Naive B cell (primary cell): ENCODE measurements at regions not wholly inside any gene's neighbourhood (a gene's known extent, or its start where the extent isn't known, plus 50 kb on each side); places are given as distances from the start of the nearest gene placed in this dataset.
A peak's percentile ranks its signal among the peaks of the same experiment; 100 is the strongest.

Experiments used
- ATAC-seq, 2 donors: fragments of 150-1000 bp; cut with Tn5 transposase; 2 replicates each; pipeline ENCODE4 v1.10.0; 2021; ENCODE audit warnings: low read depth in 2 of 2, mild to moderate bottlenecking in 2 of 2, moderate library complexity in 2 of 2
- DNase-seq: peaks from one replicate; pipeline ENCODE4 v3.0.0; 2022
- H3K27ac Mint-ChIP-seq, 6 donors: one replicate each; pipeline ENCODE4 v1.8.0; 2020 to 2022; ENCODE audit warnings: mild to moderate bottlenecking in 6 of 6, mixed read lengths in 6 of 6, moderate library complexity in 5 of 6, inconsistent platforms in 2 of 6
- H3K27me3 Mint-ChIP-seq, 3 donors: one replicate each; pipeline ENCODE4 v1.8.0; 2021 to 2022; ENCODE audit warnings: mixed read lengths in 3 of 3, mild to moderate bottlenecking in 1 of 3
- H3K36me3 Mint-ChIP-seq, 2 donors: one replicate each; pipeline ENCODE4 v1.8.0; 2020 to 2022; ENCODE audit warnings: mixed read lengths in 2 of 2, inconsistent platforms in 1 of 2, mild to moderate bottlenecking in 1 of 2
- H3K4me1 Mint-ChIP-seq, 3 donors: one replicate each; pipeline ENCODE4 v1.8.0; 2020 to 2022; ENCODE audit warnings: mixed read lengths in 3 of 3, inconsistent platforms in 1 of 3, mild to moderate bottlenecking in 1 of 3, moderate library complexity in 1 of 3
- H3K4me3 Mint-ChIP-seq, 8 donors: one replicate each; pipeline ENCODE4 v1.8.0; 2020 to 2022; ENCODE audit warnings: mild to moderate bottlenecking in 8 of 8, mixed read lengths in 8 of 8, moderate library complexity in 8 of 8, inconsistent platforms in 2 of 8
- H3K9me3 Mint-ChIP-seq, 7 donors: one replicate each; pipeline ENCODE4 v1.8.0; 2020 to 2022; ENCODE audit warnings: mixed read lengths in 7 of 7, mild to moderate bottlenecking in 5 of 7, inconsistent platforms in 2 of 7, moderate library complexity in 1 of 7

DNA sequence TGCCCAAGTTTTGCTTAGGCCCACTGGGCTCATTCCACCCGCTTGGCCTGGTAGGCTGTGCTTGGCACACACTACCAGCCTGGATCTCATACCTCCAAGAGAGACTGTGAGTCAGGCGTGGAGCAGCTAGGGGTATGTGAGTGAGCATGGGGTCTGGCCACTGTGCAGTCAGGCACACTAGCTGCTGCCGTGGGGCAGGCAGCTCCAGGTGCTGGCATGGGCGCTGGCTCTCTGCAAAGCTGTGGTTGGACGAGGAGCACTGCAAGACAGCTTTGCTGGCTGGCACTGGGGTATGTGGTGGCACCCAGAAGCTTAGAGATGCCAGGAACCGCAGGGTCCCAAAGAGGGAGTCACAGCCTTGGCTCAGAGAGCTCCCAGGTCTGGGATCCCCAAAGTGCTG is 377.8 kb downstream of the KCTD8 start:
- no peak for ATAC-seq
- H3K9me3 Mint-ChIP-seq, result peaks cover 0 to 6% (median 0%) of the 10 kb centered on the region in 7 donors
- H3K27ac Mint-ChIP-seq, result no peak overlapping the region
- H3K4me3 Mint-ChIP-seq, result no peak overlapping the region
- no peaks in the 10 kb centered on the region for H3K27me3 Mint-ChIP-seq
- H3K36me3 Mint-ChIP-seq, result no peaks in the 10 kb centered on the region
- DNase-seq, result no peak
- no peaks in the 10 kb centered on the region for H3K4me1 Mint-ChIP-seq

DNA sequence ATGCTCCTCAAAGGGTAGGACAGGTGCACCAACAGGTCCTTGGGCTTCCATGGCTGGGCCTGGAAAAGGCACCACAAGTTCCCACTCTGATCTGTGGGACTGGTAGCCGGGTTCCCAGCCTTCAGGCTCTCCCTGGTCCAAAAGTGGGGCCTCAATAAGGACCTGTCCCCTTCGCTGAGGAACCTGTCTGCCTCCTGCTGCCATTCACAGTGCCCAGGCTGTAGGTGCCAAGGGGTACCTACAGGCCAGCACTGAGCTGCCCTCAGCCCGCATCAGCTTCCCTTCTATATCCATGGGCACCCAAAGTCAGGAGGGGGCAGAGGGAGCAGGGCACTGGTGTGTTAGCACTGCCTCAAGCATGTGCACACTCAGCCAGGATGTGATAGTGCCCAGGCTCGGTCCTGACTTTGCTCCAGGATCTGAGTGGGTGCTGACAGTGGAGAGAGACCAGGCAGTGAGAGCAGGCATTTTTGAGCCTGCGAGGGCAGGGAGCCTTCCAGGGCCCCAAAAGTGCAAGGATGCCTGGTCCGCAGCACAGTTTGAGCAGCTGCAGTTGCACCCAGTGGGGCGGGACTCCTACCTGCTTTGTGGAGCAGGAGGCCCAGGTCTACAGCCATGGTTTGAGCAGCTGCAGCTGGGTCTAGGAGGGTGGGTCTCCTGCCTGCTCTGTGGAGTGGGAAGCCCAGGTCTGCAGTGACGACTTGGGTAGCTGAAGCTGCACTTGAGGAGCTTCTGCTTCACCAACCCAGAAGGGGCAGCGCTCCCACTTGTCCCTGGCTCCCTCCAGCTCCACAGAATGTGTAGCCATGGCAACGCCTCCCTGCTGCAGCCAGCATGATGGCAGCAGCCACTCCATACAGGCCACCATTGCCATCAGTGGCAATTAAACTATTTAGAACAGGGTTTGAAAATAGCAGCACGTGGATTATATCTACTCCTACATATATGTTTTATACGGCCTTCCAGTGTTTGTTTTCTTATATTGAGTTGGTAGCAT is 376.4 kb downstream of the KCTD8 start:
- ATAC-seq (no peak), DNase-seq (no peak)
- no peaks in the 10 kb centered on the region for H3K4me1 Mint-ChIP-seq
- H3K4me3 Mint-ChIP-seq, result no peak overlapping the region
- H3K36me3 Mint-ChIP-seq, result no peaks in the 10 kb centered on the region
- peak overlapping the region in 1 of 6 donors; percentile 29 for H3K27ac Mint-ChIP-seq
- H3K27me3 Mint-ChIP-seq, result no peaks in the 10 kb centered on the region
- H3K9me3 Mint-ChIP-seq, result peaks cover 0 to 6% (median 0%) of the 10 kb centered on the region in 7 donors

DNA sequence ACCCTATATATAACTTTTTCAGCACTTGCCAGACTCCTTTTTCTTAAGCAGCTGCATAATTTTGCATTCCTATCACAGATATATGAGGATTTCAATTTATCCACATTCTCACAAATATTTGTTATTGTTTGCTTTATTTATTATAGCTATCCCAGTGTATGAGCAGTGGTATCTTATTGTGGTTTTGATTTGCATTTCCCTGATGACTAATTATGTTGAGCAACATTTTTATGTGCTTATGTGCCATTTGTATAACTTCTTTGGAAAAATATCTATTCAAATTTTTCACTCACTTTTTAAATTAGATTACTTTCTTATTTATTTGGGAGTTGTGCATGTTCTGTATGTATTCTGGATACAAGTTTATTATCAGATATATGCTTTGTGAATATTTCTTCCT is 361.9 kb downstream of the KCTD8 start:
- peaks cover 0 to 3% (median 0%) of the 10 kb centered on the region in 7 donors for H3K9me3 Mint-ChIP-seq
- H3K4me1 Mint-ChIP-seq, result no peaks in the 10 kb centered on the region
- DNase-seq (no peak), ATAC-seq (no peak)
- no peak overlapping the region for H3K27ac Mint-ChIP-seq
- H3K4me3 Mint-ChIP-seq, result no peak overlapping the region
- H3K27me3 Mint-ChIP-seq, result no peaks in the 10 kb centered on the region
- no peaks in the 10 kb centered on the region for H3K36me3 Mint-ChIP-seq

DNA sequence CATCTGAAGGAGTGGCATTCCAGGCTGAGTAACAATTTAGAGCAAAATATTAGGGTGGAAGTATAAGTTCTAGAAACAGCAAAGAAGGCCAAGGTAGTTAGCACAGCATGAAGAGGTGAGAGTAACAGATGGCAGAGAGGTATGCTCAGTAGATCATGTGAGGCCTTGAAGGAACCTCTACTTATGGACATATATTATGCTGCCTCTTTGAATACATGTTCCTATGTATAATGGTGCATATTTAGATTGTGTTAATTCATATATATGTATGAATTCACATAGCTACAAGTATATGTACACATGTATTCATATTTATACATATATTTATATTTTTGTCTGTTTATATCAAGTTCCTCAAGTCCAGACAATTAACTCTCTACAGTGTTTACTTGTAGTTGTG is 355.2 kb downstream of the KCTD8 start:
- DNase-seq, result no peak
- Mint-ChIP-seq H3K27me3 (no peaks in the 10 kb centered on the region), H3K4me1 (no peaks in the 10 kb centered on the region), H3K9me3 (no peaks in the 10 kb centered on the region), H3K4me3 (no peak overlapping the region), H3K27ac (no peak overlapping the region), H3K36me3 (no peaks in the 10 kb centered on the region)
- no peak for ATAC-seq

DNA sequence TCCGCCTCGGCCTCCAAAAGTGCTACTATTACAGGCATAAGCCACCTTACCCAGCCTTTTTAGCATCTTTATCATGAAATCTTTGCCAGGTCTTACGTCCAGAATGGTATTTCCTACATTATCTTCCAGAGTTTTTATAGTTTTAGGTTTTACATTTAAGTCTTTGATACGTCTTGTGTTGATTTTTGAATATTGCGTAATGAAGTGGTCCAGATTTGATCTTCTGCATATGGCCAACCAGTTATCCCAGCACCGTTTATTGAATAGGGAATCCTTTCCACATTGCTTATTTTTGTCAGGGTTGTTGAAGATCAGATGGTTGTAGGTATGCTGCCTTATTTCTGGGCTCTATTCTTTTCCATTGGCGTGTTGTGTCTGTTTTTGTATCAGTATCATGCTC is 349.6 kb downstream of the KCTD8 start:
- Mint-ChIP-seq H3K27me3 (no peaks in the 10 kb centered on the region), H3K4me3 (no peak overlapping the region), H3K27ac (no peak overlapping the region), H3K9me3 (peaks cover 0 to 9% (median 6%) of the 10 kb centered on the region in 7 donors), H3K36me3 (no peaks in the 10 kb centered on the region), H3K4me1 (no peaks in the 10 kb centered on the region)
- ATAC-seq, result no peak
- no peak for DNase-seq

DNA sequence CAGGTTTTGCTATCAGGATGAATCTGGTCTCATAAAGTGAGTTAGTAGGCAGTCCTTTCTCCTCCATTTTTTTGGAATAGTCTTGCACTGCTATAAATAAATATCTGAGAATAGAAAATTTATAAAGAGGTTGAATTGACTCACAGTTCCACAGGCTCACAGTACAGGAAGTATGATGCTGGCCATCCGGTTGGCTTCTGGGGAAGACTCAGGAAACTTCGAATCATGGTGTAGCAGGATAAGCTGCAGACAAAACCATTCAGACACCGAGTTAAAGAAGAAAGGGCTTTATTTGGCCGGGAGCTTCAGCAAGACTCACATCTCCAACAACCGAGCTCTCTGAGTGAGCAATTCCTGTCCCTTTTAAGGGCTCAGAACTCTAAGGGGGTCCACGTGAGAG is 348.2 kb downstream of the KCTD8 start:
- no peaks in the 10 kb centered on the region for H3K36me3 Mint-ChIP-seq
- H3K4me1 Mint-ChIP-seq, result no peaks in the 10 kb centered on the region

DNA sequence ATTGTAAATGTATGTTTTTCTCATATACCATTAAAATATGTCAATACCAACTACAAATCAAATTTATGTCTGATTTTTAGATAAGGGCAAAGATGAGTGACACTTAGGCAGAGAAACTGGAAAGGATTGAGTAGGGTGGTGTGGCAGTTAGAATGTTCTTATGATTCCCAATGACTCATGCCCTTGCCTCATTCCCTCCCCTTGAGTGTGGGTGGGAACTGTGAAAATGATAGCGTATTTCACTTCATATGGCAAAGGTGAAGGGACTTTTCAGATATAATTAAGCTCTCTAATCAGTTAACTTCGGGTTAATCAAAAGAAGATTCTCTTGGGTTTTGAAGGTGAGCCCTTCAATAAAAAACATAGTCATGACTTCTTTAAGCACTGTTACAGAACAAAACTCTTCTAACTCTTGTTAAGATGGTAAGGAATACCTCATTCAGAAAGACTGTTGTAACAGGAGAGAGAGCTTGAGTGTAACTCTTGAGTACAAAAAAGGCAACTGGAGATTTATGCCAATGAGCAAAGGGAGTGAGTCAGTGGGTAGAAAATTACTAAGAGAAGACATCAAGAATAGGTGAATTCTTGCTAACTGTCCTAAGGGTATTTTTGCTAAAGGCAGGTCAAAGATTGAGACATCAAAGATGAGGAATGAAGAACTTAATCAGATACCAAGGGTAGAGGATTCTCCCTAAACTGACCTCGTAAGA is 329.5 kb downstream of the KCTD8 start:
- DNase-seq (no peak), ATAC-seq (no peak)

More for the DNA sequence above, 348.2 kb downstream of the KCTD8 start:
- no peak for DNase-seq
- Mint-ChIP-seq H3K27me3 (no peaks in the 10 kb centered on the region), H3K9me3 (peaks cover 0 to 16% (median 6%) of the 10 kb centered on the region in 7 donors), H3K27ac (no peak overlapping the region), H3K4me3 (no peak overlapping the region)
- no peak for ATAC-seq

DNA sequence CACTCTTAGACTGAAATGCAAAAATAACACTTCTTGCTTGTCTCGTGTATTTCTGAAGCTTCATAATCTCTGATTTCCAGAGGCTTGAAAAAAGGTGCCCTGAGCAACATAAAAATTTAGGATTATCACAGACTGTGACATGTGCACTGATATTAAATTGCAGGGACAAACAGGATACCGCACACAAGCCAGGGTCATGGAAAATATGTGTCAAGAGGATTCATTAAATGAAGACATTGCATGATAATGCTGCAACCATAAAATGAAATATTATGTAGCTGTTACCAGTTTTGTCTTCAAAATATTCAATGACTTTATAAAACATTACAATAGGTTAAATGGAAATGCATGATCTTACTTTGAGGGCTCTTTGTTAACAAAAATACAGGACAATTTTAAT is 328.0 kb downstream of the KCTD8 start:
- Mint-ChIP-seq H3K36me3 (no peaks in the 10 kb centered on the region), H3K4me3 (no peak overlapping the region), H3K27me3 (no peaks in the 10 kb centered on the region), H3K4me1 (no peaks in the 10 kb centered on the region), H3K27ac (no peak overlapping the region), H3K9me3 (peaks cover 0 to 13% (median 2%) of the 10 kb centered on the region in 7 donors)
- ATAC-seq (no peak), DNase-seq (no peak)

More for the DNA sequence above, 329.5 kb downstream of the KCTD8 start:
- H3K4me3 Mint-ChIP-seq, result no peak overlapping the region
- H3K27me3 Mint-ChIP-seq, result no peaks in the 10 kb centered on the region
- no peaks in the 10 kb centered on the region for H3K36me3 Mint-ChIP-seq
- H3K27ac Mint-ChIP-seq, result no peak overlapping the region
- H3K9me3 Mint-ChIP-seq, result peaks cover 0 to 13% (median 2%) of the 10 kb centered on the region in 7 donors
- H3K4me1 Mint-ChIP-seq, result no peaks in the 10 kb centered on the region

DNA sequence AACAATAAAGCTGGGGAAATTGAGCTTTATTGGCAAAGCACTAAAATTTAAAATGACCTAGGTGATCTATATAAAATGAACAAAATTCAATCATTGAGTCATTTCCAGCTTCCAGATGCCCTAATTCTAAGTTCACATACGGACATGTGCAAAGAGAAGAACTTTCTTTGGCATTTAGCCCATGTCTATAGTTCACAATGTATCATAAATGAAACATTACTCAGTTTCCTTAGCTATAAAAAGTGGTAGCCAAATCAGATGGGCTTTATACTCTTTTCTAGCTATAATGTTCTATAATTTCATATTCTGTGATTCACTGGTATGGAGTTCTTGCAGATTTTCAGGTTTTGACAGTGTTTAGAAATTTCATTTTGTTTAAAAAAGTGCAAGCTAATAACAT is 327.4 kb downstream of the KCTD8 start:
- Mint-ChIP-seq H3K4me1 (no peaks in the 10 kb centered on the region), H3K27ac (no peak overlapping the region), H3K9me3 (peaks cover 0 to 13% (median 2%) of the 10 kb centered on the region in 7 donors), H3K4me3 (no peak overlapping the region), H3K36me3 (no peaks in the 10 kb centered on the region), H3K27me3 (no peaks in the 10 kb centered on the region)
- DNase-seq, result no peak
- ATAC-seq, result no peak
